ENCODE measurements at regions not wholly inside any gene's neighbourhood (a gene's known extent, or its start where the extent isn't known, plus 50 kb on each side); places are given as distances from the start of the nearest gene placed in this dataset.

- Histone ChIP-seq H3K4me3 (IDR thresholded peaks at IDR 0.05; ENCODE audit: insufficient read depth, low read depth, low read length) (no peak overlapping the region), H3K9ac (no peak overlapping the region), H3K27ac (no peak overlapping the region), H3K4me2 (no peak overlapping the region), H4K20me1 (ENCODE audit: insufficient read depth) (no peaks in the 10 kb centered on the region), H3K27me3 (ENCODE audit: insufficient read depth, low read depth) (no peaks in the 10 kb centered on the region), H3K4me1 (ENCODE audit: low read depth, poor library complexity, severe bottlenecking) (no peaks in the 10 kb centered on the region), H2AFZ (ENCODE audit: low read depth) (no peak overlapping the region), H3K36me3 (ENCODE audit: insufficient read depth) (no peaks in the 10 kb centered on the region), H3K79me2 (ENCODE audit: insufficient read depth, low read depth) (no peaks in the 10 kb centered on the region)
- TF ChIP-seq CTCF (conservative IDR thresholded peaks at IDR 0.05; ENCODE audit: low read depth, low read length): no peak
These were observed 593.1 kb upstream of the NECTIN3 start for GRCh38 chr3:110478377-110479054.

- H3K36me3 ChIP-seq (ENCODE audit: insufficient read depth): no peaks in the 10 kb centered on the region
- no peak overlapping the region for H3K4me3 ChIP-seq (IDR thresholded peaks at IDR 0.05; ENCODE audit: insufficient read depth, low read depth, low read length)
- H3K9ac ChIP-seq: no peak overlapping the region
- H2AFZ ChIP-seq (ENCODE audit: low read depth): no peak overlapping the region
- H3K27me3 ChIP-seq (ENCODE audit: insufficient read depth, low read depth): no peaks in the 10 kb centered on the region
- no peaks in the 10 kb centered on the region for H3K79me2 ChIP-seq (ENCODE audit: insufficient read depth, low read depth)
- no peak overlapping the region for H3K4me2 ChIP-seq
- no peak for TF ChIP-seq CTCF (conservative IDR thresholded peaks at IDR 0.05; ENCODE audit: low read depth, low read length)
- no peaks in the 10 kb centered on the region for H4K20me1 ChIP-seq (ENCODE audit: insufficient read depth)
- H3K4me1 ChIP-seq (ENCODE audit: low read depth, poor library complexity, severe bottlenecking): no peaks in the 10 kb centered on the region
- no peak overlapping the region for H3K27ac ChIP-seq
These were observed 591.9 kb upstream of the NECTIN3 start for GRCh38 chr3:110479731-110480130.

GRCh38 chr3:110485389-110485788 is 586.2 kb upstream of the NECTIN3 start:
- H4K20me1 ChIP-seq (ENCODE audit: insufficient read depth): no peaks in the 10 kb centered on the region
- H3K27ac ChIP-seq: no peak overlapping the region
- no peaks in the 10 kb centered on the region for H3K4me1 ChIP-seq (ENCODE audit: low read depth, poor library complexity, severe bottlenecking)
- H3K9ac ChIP-seq: no peak overlapping the region
- H3K79me2 ChIP-seq (ENCODE audit: insufficient read depth, low read depth): no peaks in the 10 kb centered on the region
- no peaks in the 10 kb centered on the region for H3K27me3 ChIP-seq (ENCODE audit: insufficient read depth, low read depth)
- H3K4me3 ChIP-seq (IDR thresholded peaks at IDR 0.05; ENCODE audit: insufficient read depth, low read depth, low read length): no peak overlapping the region
- H2AFZ ChIP-seq (ENCODE audit: low read depth): no peak overlapping the region
- TF ChIP-seq CTCF (conservative IDR thresholded peaks at IDR 0.05; ENCODE audit: low read depth, low read length): no peak
- no peak overlapping the region for H3K4me2 ChIP-seq
- no peaks in the 10 kb centered on the region for H3K36me3 ChIP-seq (ENCODE audit: insufficient read depth)

GRCh38 chr3:110487840-110488239 is 583.8 kb upstream of the NECTIN3 start:
- Histone ChIP-seq H3K4me3 (IDR thresholded peaks at IDR 0.05; ENCODE audit: insufficient read depth, low read depth, low read length) (no peak overlapping the region), H3K79me2 (ENCODE audit: insufficient read depth, low read depth) (no peaks in the 10 kb centered on the region), H3K9ac (no peak overlapping the region), H3K36me3 (ENCODE audit: insufficient read depth) (no peaks in the 10 kb centered on the region), H4K20me1 (ENCODE audit: insufficient read depth) (no peaks in the 10 kb centered on the region), H3K27me3 (ENCODE audit: insufficient read depth, low read depth) (no peaks in the 10 kb centered on the region), H2AFZ (ENCODE audit: low read depth) (no peak overlapping the region), H3K4me1 (ENCODE audit: low read depth, poor library complexity, severe bottlenecking) (no peaks in the 10 kb centered on the region), H3K27ac (no peak overlapping the region), H3K4me2 (no peak overlapping the region)
- no peak for TF ChIP-seq CTCF (conservative IDR thresholded peaks at IDR 0.05; ENCODE audit: low read depth, low read length)
